Liver (tissue), 8 donors: ENCODE measurements at regions not wholly inside any gene's neighbourhood (a gene's known extent, or its start where the extent isn't known, plus 50 kb on each side); places are given as distances from the start of the nearest gene placed in this dataset.

Source experiments
- DNase-seq: peaks from one replicate; pipeline ENCODE4 v3.0.0-alpha.2; 2017; ENCODE audit warnings: low spot score
- H3K27ac ChIP-seq, 2 donors: one replicate each; pipeline ENCODE4 v1.7.0; 2013; ENCODE audit warnings: inconsistent platforms in 2 of 2, low read length in 2 of 2, control low read depth in 1 of 2, low read depth in 1 of 2, mild to moderate bottlenecking in 1 of 2
- H3K27me3 ChIP-seq, 4 donors: one replicate each; pipeline versions ENCODE4 v1.6.1 to v1.7.0; 2013; ENCODE audit warnings: low read length in 3 of 4, inconsistent platforms in 1 of 4, mild to moderate bottlenecking in 1 of 4, moderate library complexity in 1 of 4; ENCODE audit not compliant: control insufficient read depth in 4 of 4, insufficient read depth in 4 of 4
- H3K36me3 ChIP-seq, 4 donors: one replicate each; pipeline versions ENCODE4 v1.6.1 to v1.7.0; 2013; ENCODE audit warnings: low read length in 3 of 4, mild to moderate bottlenecking in 3 of 4, low read depth in 1 of 4, moderate library complexity in 1 of 4; ENCODE audit not compliant: control insufficient read depth in 4 of 4, insufficient read depth in 3 of 4
- H3K4me1 ChIP-seq, 4 donors: one replicate each; pipeline versions ENCODE4 v1.6.1 to v1.7.0; 2013; ENCODE audit warnings: low read length in 3 of 4, mild to moderate bottlenecking in 3 of 4, moderate library complexity in 1 of 4; ENCODE audit not compliant: control insufficient read depth in 4 of 4, insufficient read depth in 4 of 4
- H3K4me3 ChIP-seq, 3 donors: one replicate each; pipeline versions ENCODE4 v1.6.1 to v1.7.0; 2013; ENCODE audit warnings: low read length in 3 of 3, control low read depth in 1 of 3, low read depth in 1 of 3, mild to moderate bottlenecking in 1 of 3
- H3K9ac ChIP-seq, 2 donors: one replicate each; pipeline ENCODE4 v1.7.0; 2013; ENCODE audit warnings: low read length in 2 of 2, mild to moderate bottlenecking in 2 of 2, moderate library complexity in 2 of 2, control low read depth in 1 of 2, low read depth in 1 of 2
- H3K9me3 ChIP-seq, 4 donors: one replicate each; pipeline versions ENCODE4 v1.6.1 to v1.7.0; 2013; ENCODE audit warnings: low read length in 3 of 4; ENCODE audit not compliant: control insufficient read depth in 4 of 4
- ATF3 ChIP-seq: IDR thresholded peaks from 2 replicates; pipeline ENCODE4 v1.6.1; 2016; ENCODE audit warnings: antibody characterized with exemption
- CTCF ChIP-seq: fragments of 150-350 bp; IDR thresholded peaks from 2 replicates; pipeline ENCODE4 v1.5.1; 2017; ENCODE audit warnings: improper control_type of control experiment, low read depth, low read length; ENCODE audit not compliant: missing input control
- EGR1 ChIP-seq, 2 donors: IDR thresholded peaks; 2 replicates each; pipeline ENCODE4 v1.6.1; 2016 to 2018; ENCODE audit warnings: antibody characterized with exemption in 2 of 2, low read depth in 2 of 2
- FOXA1 ChIP-seq: IDR thresholded peaks from 2 replicates; pipeline ENCODE4 v1.6.1; 2016; ENCODE audit warnings: antibody characterized with exemption
- GABPA ChIP-seq, 2 donors: IDR thresholded peaks in 1 of 2; conservative IDR thresholded peaks in 1 of 2; 2 replicates each; pipeline ENCODE4 v1.6.1; 2016; ENCODE audit warnings: antibody characterized with exemption in 2 of 2, mild to moderate bottlenecking in 1 of 2, moderate library complexity in 1 of 2
- HNF4A ChIP-seq, 2 donors: conservative IDR thresholded peaks; 2 replicates each; pipeline ENCODE4 v1.6.1; 2016; ENCODE audit warnings: antibody characterized with exemption in 2 of 2, mild to moderate bottlenecking in 2 of 2
- HNF4G ChIP-seq: IDR thresholded peaks from 2 replicates; pipeline ENCODE4 v1.6.1; 2016; ENCODE audit warnings: antibody characterized with exemption
- JUND ChIP-seq, 2 donors: IDR thresholded peaks; 2 replicates each; pipeline ENCODE4 v1.6.1; 2016; ENCODE audit warnings: antibody characterized with exemption in 2 of 2
- NR2F2 ChIP-seq: IDR thresholded peaks from 2 replicates; pipeline ENCODE4 v1.6.1; 2016; ENCODE audit warnings: antibody characterized with exemption
- RAD21 ChIP-seq, 2 donors: IDR thresholded peaks; 2 replicates each; pipeline ENCODE4 v1.6.1; 2016; ENCODE audit warnings: antibody characterized with exemption in 2 of 2, mild to moderate bottlenecking in 2 of 2
- RXRA ChIP-seq, 2 donors: IDR thresholded peaks; 2 replicates each; pipeline ENCODE4 v1.6.1; 2017 to 2018; ENCODE audit warnings: antibody characterized with exemption in 2 of 2, mild to moderate bottlenecking in 1 of 2
- YY1 ChIP-seq: IDR thresholded peaks from 2 replicates; pipeline ENCODE4 v1.6.1; 2016; ENCODE audit warnings: antibody characterized with exemption, mild to moderate bottlenecking
- ZBTB33 ChIP-seq: IDR thresholded peaks from 2 replicates; pipeline ENCODE4 v1.6.1; 2016; ENCODE audit warnings: antibody characterized with exemption
- WGBS: extraction: QIAGEN DNeasy Blood & Tissue Kit; methylation state at CpG from one replicate; pipeline ENCODE4 v1.1.7; 2013; 5-methylcytosine and 5-hydroxymethylcytosine counted together
- TF ChIP-seq, protein P1 (sequence below): IDR thresholded peaks from 2 replicates; pipeline ENCODE4 v1.6.1; 2016; ENCODE audit warnings: antibody characterized with exemption, mild to moderate bottlenecking
- TF ChIP-seq, protein P2 (sequence below): IDR thresholded peaks from 2 replicates; pipeline ENCODE4 v1.6.1; 2016; ENCODE audit warnings: antibody characterized with exemption
- donor health status: healthy.
- donor health status: healthy.
- donor health status: healthy.
- donor health status: healthy.
- donor health status: healthy.

GRCh38 chr21:32167513-32167912 lies 111.3 kb downstream of the MIS18A start:
- TF ChIP-seq JUND (IDR thresholded peaks at IDR 0.05) (no peak), RXRA (IDR thresholded peaks at IDR 0.05) (no peak), HNF4G (no peak), YY1 (no peak), RAD21 (IDR thresholded peaks at IDR 0.05) (no peak), ATF3 (no peak), FOXA1 (no peak), EGR1 (IDR thresholded peaks at IDR 0.05; ENCODE audit: low read depth in 2 of 2) (no peak), CTCF (no peak), NR2F2 (no peak), GABPA (IDR thresholded peaks at IDR 0.05 in 1 of 2, conservative IDR thresholded peaks at IDR 0.05 in 1 of 2) (no peak)
- TF ChIP-seq, protein P1, sequence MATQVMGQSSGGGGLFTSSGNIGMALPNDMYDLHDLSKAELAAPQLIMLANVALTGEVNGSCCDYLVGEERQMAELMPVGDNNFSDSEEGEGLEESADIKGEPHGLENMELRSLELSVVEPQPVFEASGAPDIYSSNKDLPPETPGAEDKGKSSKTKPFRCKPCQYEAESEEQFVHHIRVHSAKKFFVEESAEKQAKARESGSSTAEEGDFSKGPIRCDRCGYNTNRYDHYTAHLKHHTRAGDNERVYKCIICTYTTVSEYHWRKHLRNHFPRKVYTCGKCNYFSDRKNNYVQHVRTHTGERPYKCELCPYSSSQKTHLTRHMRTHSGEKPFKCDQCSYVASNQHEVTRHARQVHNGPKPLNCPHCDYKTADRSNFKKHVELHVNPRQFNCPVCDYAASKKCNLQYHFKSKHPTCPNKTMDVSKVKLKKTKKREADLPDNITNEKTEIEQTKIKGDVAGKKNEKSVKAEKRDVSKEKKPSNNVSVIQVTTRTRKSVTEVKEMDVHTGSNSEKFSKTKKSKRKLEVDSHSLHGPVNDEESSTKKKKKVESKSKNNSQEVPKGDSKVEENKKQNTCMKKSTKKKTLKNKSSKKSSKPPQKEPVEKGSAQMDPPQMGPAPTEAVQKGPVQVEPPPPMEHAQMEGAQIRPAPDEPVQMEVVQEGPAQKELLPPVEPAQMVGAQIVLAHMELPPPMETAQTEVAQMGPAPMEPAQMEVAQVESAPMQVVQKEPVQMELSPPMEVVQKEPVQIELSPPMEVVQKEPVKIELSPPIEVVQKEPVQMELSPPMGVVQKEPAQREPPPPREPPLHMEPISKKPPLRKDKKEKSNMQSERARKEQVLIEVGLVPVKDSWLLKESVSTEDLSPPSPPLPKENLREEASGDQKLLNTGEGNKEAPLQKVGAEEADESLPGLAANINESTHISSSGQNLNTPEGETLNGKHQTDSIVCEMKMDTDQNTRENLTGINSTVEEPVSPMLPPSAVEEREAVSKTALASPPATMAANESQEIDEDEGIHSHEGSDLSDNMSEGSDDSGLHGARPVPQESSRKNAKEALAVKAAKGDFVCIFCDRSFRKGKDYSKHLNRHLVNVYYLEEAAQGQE, result no peak
- TF ChIP-seq, protein P2, sequence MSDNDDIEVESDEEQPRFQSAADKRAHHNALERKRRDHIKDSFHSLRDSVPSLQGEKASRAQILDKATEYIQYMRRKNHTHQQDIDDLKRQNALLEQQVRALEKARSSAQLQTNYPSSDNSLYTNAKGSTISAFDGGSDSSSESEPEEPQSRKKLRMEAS, result no peak
- Histone ChIP-seq H3K4me3 (no peak overlapping the region), H3K9me3 (peaks cover 0 to 2% (median 0%) of the 10 kb centered on the region in 4 donors), H3K27me3 (peaks cover 0 to 3% (median 0%) of the 10 kb centered on the region in 4 donors), H3K4me1 (no peaks in the 10 kb centered on the region), H3K36me3 (no peaks in the 10 kb centered on the region), H3K27ac (no peak overlapping the region), H3K9ac (no peak overlapping the region)
- no peak for DNase-seq

DNA sequence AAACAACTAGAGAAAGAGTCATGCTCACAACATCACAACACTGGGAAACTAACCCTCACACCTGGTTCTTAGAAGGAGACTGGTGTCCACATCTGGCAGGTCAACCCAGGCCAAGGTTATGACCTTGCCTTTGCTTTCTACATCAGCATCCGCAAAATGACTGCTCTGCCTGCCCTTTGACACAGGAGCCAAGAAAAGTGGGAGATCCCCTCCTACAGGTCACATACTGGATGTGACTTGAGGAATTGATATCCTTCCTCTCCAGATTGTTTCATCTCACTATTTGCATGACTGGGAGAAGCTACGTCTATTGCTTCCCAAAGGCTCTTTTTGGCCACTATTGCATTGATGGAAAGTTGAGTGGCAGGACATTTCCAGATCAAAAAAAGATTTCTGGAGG lies 115.5 kb downstream of the MIS18A start:
- Histone ChIP-seq H3K9me3 (peaks cover 0 to 2% (median 0%) of the 10 kb centered on the region in 4 donors), H3K4me1 (no peaks in the 10 kb centered on the region), H3K27ac (no peak overlapping the region), H3K9ac (no peak overlapping the region), H3K36me3 (no peaks in the 10 kb centered on the region), H3K4me3 (no peak overlapping the region), H3K27me3 (no peaks in the 10 kb centered on the region)
- DNase-seq, result no peak
- WGBS, result 55% methylated on average over 2 of the region's 2 CpGs
- TF ChIP-seq ZBTB33, result no peak
- no peak for TF ChIP-seq HNF4A (conservative IDR thresholded peaks at IDR 0.05)
- TF ChIP-seq CTCF, result no peak
